Endothelial cell of umbilical vein (primary cell): ENCODE measurements at regions not wholly inside any gene's neighbourhood (a gene's known extent, or its start where the extent isn't known, plus 50 kb on each side); places are given as distances from the start of the nearest gene placed in this dataset.
"Not testable (repeated sequence)": the region's sequence is repeated elsewhere in the genome, so short reads cannot be mapped to it uniquely, and the experiment has no call there.

Experiments
- CTCF ChIP-seq, 2 donors: IDR thresholded peaks; 1 replicate in 1 of 2; 2 replicates in 1 of 2; pipeline ENCODE4 v1.5.1; 2011; ENCODE audit warnings: low read length in 2 of 2, mild to moderate bottlenecking in 2 of 2, moderate library complexity in 2 of 2, control low read depth in 1 of 2, inconsistent platforms in 1 of 2, low read depth in 1 of 2; ENCODE audit not compliant: insufficient read depth in 1 of 2; ENCODE audit errors: extremely low read depth in 1 of 2
- EZH2 ChIP-seq: IDR thresholded peaks from 2 replicates; pipeline ENCODE4 v1.6.1; 2012; ENCODE audit warnings: borderline replicate concordance, low read depth, mild to moderate bottlenecking, moderate library complexity, low read length, inconsistent platforms; ENCODE audit not compliant: severe bottlenecking
- FOS ChIP-seq: IDR thresholded peaks from 2 replicates; pipeline ENCODE4 v1.6.1; 2011; ENCODE audit warnings: mild to moderate bottlenecking, low read length, moderate library complexity, borderline replicate concordance; ENCODE audit not compliant: insufficient read depth
- MYC ChIP-seq: IDR thresholded peaks from one replicate; pipeline ENCODE4 v1.6.1; 2011; ENCODE audit warnings: mild to moderate bottlenecking, low read depth, low read length
- POLR2A ChIP-seq: IDR thresholded peaks from 2 replicates; pipeline ENCODE4 v1.6.1; 2012; ENCODE audit warnings: low read depth, mild to moderate bottlenecking, control low read depth, low read length
- POLR2AphosphoS5 ChIP-seq: IDR thresholded peaks from 2 replicates; pipeline ENCODE4 v1.6.1; 2012; ENCODE audit warnings: low read depth, mild to moderate bottlenecking, control low read depth, low read length, moderate library complexity; ENCODE audit not compliant: insufficient read depth
- TF ChIP-seq, protein P1 (sequence below): IDR thresholded peaks from 2 replicates; pipeline ENCODE4 v1.6.1; 2011; ENCODE audit not compliant: insufficient read depth, insufficient read length

- TF ChIP-seq CTCF (IDR thresholded peaks at IDR 0.05; ENCODE audit: extremely low read depth in 1 of 2, insufficient read depth in 1 of 2, low read depth in 1 of 2, low read length in 2 of 2); POLR2A; EZH2; POLR2AphosphoS5; MYC; FOS: not testable (repeated sequence)
- TF ChIP-seq, protein P1, sequence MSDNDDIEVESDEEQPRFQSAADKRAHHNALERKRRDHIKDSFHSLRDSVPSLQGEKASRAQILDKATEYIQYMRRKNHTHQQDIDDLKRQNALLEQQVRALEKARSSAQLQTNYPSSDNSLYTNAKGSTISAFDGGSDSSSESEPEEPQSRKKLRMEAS = not testable (repeated sequence)
Measured at GRCh38 chr6:3613565-3613964, 137.9 kb downstream of the PXDC1 start.
